GM18909 (cell line): ENCODE measurements at regions not wholly inside any gene's neighbourhood (a gene's known extent, or its start where the extent isn't known, plus 50 kb on each side); places are given as distances from the start of the nearest gene placed in this dataset.
"Not testable (repeated sequence)": the region's sequence is repeated elsewhere in the genome, so short reads cannot be mapped to it uniquely, and the experiment has no call there.

Experiments
- ATAC-seq: cut with Tn5 transposase; IDR thresholded peaks from one replicate; pipeline ENCODE4 v1.9.1; 2021; ENCODE audit warnings: mild to moderate bottlenecking; ENCODE audit not compliant: unreplicated experiment, poor library complexity

DNA sequence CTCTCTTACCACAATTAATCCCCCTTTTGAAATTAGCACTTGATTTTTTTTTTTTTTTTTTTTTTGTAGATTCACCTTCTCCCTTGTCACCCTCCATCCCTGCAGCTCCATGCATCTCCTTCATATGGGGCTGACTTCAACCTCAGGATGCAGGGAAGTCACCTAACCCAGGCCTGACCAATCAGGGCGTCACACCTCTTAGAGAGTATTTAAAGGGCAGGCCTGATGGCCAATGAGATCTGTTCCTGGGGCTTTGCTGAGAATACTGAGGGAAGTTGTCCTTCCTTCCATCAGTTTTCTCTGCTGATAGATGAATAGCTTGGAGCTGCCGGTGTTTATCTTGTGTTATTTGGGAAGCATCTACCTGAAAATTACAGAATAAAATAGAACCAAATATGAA is 1104.7 kb upstream of the TMEM132C start:
- ATAC-seq = no peak

- ATAC-seq = peak; percentile 82
Observed at GRCh38 chr12:127162902-127163301, 1104.1 kb upstream of the TMEM132C start.

GRCh38 chr12:127165567-127166392 is 1101.2 kb upstream of the TMEM132C start:
- peak; percentile 73 for ATAC-seq

- ATAC-seq = no peak
Observed at GRCh38 chr12:127169321-127170181, 1097.4 kb upstream of the TMEM132C start.

GRCh38 chr12:127170226-127171180 is 1096.5 kb upstream of the TMEM132C start:
- ATAC-seq = no peak

DNA sequence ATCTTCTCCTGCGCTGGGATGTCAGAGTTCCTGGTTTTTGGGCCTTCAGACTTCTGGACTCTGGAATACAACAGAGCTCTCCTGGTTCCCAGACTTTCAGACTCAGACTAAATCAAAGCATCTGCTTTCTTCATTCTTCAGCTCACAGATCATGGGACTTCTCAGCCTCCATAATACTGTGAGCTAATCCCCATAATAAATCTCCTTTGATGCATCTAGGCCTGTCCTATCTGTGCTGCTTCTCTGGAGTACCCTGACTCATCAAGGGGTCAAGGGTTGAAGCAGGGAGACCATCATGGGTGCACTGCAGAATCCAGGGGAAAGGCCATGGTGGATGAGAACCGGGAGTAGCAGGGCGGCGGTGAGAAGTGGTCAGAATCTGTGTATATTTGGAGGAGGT is 1094.1 kb upstream of the TMEM132C start:
- no peak for ATAC-seq

DNA sequence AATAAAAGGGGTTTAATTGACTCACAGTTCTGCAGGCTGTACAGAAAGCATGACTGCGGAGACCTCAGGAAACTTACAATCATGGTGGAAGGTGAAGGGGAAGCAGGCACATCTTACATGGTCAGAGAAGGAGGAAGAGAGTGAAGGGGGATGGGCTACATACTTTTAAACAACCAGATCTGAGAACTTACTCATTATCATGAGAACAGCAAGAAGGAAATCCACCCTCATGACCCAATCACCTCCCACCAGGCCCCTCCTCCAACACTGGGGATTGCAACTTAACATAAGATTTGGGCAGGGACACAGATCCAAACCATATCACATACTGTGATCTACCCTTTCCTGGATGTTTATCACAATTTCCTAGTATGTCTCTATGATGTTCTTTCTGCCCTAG is 1093.0 kb upstream of the TMEM132C start:
- not testable (repeated sequence) for ATAC-seq

- no peak for ATAC-seq
Observed at GRCh38 chr12:127174881-127175280, 1092.1 kb upstream of the TMEM132C start.

GRCh38 chr12:127175361-127175760 is 1091.6 kb upstream of the TMEM132C start:
- no peak for ATAC-seq

- no peak for ATAC-seq
Observed at GRCh38 chr12:127176804-127177203, 1090.2 kb upstream of the TMEM132C start.

DNA sequence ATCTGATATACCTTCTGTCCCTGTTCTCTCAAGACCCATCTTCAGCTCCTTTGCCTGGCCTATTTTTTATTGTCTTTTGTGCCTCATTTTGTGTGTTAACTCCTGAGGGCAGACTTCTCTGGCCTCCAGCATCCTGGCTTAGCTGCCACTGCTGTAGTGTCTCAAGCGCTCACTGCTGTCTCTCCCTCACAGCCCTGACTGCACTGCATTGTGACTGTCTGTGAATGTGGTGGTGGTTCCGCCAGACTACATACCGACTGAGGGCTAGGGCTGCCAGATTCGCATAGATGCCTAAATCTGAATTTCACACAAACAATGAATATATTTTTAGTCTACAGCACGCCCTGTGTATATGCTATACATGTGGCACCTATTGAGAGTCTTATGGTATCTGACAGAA is 1088.9 kb upstream of the TMEM132C start:
- no peak for ATAC-seq

- ATAC-seq = no peak
Observed at GRCh38 chr12:127178463-127178862, 1088.5 kb upstream of the TMEM132C start.

- no peak for ATAC-seq
Observed at GRCh38 chr12:127179176-127179575, 1087.8 kb upstream of the TMEM132C start.

DNA sequence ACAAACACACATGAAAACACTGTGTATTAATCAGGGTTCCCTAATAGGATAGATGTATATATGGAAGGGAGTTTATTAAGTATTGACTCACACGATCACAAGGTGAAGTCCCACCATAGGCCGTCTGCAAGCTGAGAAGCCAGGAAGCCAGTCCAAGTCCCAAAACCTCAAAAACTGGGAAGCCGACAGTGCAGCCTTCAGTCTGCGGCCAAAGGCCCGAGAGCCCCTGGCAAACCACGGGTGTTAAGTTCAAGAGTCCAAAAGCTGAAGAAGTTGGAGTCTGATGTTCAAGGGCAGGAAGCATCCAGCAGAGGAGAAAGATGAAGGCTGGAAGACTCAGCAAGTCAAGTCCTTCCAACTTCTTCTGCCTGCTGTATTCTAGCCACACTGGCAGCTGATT is 1085.0 kb upstream of the TMEM132C start:
- ATAC-seq = no peak

DNA sequence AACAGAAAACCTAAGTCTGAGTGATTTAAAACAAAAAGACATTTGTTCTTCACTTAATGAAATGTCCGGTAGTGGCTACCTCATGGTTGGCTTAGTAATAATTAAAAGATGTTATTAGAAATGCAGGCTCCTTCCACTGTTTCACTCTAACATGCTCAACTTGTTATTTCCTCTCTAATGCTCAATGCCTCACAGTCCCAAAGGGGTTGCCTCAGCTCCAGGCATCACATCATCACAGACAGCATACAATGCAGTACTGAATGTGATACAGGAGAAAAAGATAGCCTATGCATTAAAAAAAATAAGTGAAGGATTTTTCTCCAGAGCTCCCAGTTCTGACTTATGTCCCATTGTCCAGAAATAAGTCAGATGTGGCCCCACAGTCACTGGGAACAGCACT is 1077.0 kb upstream of the TMEM132C start:
- ATAC-seq = no peak

GRCh38 chr12:127191129-127191528 is 1075.8 kb upstream of the TMEM132C start:
- no peak for ATAC-seq

- ATAC-seq = no peak
Observed at GRCh38 chr12:127192391-127192790, 1074.6 kb upstream of the TMEM132C start.

DNA sequence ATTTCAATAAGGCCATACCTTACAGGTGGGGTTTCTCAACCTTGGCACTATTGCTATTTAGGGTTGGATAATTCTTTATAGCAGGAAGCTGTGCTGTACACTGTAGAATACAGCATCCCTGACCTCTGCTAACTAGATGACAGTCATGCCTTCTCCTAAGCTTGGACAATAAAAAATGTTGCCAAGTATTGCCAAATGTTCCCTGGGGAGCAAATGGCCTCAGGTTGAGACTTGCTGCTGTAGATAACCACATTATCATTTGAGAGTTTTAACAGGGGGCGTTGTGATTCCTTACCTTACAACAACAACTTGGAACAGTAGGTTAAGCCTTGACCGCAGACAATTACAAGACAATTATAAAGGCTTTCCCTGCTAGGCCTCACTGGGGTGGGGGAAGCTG is 1073.6 kb upstream of the TMEM132C start:
- ATAC-seq = no peak

DNA sequence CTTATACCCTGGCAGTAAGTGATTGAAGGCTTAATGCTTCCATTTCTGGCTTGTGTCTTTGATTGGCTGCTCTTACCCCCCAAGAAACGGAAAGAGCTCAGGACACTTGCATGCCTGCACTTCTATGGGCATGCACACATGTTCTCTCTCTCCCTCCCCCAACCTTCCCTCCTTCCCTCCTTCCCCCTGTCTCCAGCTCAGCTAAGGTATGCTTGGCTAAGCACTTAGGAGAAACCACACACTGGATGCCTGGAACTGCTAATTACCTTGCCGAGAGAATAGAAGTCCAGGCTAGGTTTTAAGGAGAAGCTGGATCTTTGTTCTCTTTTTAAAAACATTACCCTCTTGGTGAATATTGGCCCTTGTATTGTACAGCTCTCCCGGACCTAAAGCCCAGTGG is 1072.8 kb upstream of the TMEM132C start:
- no peak for ATAC-seq

DNA sequence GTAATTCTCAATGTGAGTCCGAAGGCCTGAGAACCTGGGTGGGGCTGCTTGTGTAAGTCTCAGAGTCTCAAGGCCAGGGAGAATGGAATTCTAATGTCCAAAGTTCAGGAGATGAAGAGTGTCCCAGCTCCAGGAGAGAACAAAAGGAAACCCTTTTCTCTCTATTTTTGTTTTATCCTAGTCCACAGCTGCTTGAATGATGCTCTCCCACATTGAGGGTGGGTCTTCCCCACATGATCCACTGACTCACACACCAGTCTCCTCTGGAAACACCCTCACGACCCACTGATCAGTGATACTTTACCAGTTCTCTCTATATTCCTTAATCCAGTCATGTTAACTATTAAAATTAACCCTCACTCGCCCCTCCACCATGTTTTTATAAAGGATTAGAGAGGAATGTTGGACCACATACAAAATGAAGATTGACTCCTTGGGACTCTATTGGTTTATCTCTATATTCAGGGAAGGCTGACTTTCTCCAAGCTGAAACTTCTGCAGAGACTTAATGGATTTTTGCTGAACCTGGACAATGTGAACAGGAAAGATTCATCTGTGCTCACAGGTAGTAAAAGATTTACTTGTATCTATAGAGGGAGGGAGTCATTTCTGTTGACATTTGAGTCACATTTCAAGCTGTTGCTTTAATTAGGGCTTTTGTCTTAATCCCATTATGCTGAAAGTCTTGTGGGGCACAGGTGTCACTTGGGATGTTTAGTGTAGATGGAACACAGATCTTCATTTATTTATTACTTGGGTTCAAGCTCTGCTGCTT is 1061.0 kb upstream of the TMEM132C start:
- ATAC-seq = no peak
